ENCODE measurements at regions not wholly inside any gene's neighbourhood (a gene's known extent, or its start where the extent isn't known, plus 50 kb on each side); places are given as distances from the start of the nearest gene placed in this dataset.
"Not testable (repeated sequence)": the region's sequence is repeated elsewhere in the genome, so short reads cannot be mapped to it uniquely, and the experiment has no call there.

DNA sequence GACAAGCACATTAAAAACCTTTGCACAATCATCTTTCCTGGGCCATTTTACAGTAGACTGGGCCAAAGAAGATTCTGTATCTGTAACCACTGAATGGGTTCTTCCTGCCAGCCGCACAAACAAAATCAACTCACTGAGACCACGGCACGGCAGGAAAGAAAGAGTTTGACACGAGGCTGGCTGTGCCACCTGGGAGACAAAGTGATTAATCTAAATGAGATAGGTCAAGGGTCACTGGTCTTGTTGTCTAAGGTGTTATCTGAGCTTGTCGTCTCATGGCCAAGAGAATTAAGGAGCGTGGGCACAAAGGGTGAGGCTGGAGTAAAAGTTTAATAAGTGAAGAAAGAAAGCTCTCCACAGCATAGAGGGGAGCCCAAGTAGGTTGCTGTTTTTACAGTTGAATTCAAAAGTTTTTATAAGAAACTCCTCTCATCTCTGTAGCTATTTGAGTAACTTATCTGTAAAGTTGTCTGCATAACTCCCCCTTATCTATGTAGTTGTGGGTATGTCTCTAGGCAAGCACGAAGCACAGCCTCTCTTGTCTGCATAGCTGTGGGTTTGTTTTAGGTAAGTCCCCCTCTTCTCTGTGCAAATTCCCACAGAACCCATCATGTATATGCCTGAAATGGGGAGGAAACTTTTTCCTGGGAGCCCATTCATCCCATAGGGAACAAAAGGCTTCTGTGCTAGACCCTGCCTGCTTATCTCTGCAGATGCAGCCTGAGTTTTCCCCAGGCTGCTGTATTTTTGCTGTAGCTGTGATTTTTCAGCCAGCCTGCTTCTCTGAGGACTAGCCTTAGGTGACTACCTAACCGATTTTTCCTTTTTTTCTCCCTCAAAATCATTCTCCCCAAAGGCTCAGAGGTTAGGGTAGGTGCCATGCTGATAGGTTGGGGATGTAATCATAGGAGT is 1314.6 kb upstream of the TMEM132C start:
- no peak overlapping the region for H3K27ac ChIP-seq
- H3K4me3 ChIP-seq = no peak overlapping the region

- H3K4me3 ChIP-seq = no peak overlapping the region
- no peak overlapping the region for H3K27ac ChIP-seq
Observed at GRCh38 chr12:126953365-126953889, 1313.5 kb upstream of the TMEM132C start.

DNA sequence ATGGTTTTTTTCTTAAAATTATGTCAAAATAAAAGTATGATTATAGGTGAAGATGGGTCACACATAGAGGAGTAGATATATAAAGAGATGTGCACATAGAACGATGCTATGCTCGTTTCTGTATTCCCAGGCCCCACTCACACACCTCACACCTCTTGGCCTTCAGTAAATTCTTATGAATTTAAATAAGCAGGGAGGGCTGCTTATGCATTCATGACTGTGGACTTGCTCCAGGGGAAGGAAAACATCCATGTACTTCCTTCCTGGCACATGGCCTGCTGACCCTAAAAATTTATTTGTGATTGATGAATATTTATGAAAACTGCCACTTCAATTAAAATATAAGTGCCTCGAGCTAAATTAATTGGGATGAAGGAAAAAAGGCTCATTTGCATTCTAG is 1306.7 kb upstream of the TMEM132C start:
- no peak overlapping the region for H3K27ac ChIP-seq
- no peak overlapping the region for H3K4me3 ChIP-seq

GRCh38 chr12:126960709-126961108 is 1306.3 kb upstream of the TMEM132C start:
- H3K27ac ChIP-seq = no peak overlapping the region
- H3K4me3 ChIP-seq = no peak overlapping the region

- Histone ChIP-seq H3K4me3 (no peak overlapping the region), H3K27ac (no peak overlapping the region)
Observed at GRCh38 chr12:126963825-126964224, 1303.1 kb upstream of the TMEM132C start.

GRCh38 chr12:126966498-126966897 is 1300.5 kb upstream of the TMEM132C start:
- H3K27ac ChIP-seq = no peak overlapping the region
- H3K4me3 ChIP-seq = no peak overlapping the region

DNA sequence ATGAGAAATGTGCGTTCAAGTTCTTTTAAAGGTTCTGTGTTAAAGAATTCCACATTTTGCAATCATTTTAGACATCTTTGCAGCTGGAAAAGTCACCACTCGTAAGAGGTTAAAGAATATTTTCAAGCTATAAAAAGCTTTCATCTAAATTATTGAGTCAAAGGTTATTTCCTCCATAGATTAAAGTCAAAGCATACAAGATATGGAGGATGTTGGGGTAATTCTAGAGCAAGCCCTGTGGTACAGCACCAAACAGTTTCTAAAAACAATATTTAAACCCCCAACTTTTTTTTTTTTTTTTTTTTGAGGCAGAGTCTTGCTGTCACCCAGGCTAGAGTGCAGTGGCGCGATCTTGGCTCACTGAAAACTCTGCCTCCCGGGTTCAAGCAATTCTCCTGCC is 1299.8 kb upstream of the TMEM132C start:
- Histone ChIP-seq H3K4me3 (no peak overlapping the region), H3K27ac (no peak overlapping the region)

GRCh38 chr12:126974779-126975178 is 1292.2 kb upstream of the TMEM132C start:
- no peak overlapping the region for H3K4me3 ChIP-seq

DNA sequence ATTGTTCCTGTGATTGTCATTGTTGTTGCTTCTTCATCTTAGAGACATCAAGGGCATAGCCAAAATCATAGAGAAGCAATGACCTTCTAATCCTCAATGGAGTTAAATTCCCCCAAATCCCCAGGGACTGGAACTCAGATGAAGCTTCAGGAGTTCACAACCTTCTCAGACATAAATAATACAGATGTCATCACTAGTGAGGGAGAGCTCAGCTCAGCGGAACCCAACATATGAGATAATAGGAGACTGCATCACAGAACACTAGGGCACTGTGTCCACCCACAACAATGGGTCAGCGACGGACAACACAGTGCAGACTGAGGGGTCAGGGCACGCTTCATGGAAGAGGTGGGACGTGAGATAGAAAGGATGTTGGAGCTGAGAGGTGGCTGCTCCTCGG is 1290.4 kb upstream of the TMEM132C start:
- Histone ChIP-seq H3K27ac (no peak overlapping the region), H3K4me3 (no peak overlapping the region)

More at GRCh38 chr12:126974779-126975178, 1292.2 kb upstream of the TMEM132C start:
- no peak overlapping the region for H3K27ac ChIP-seq

DNA sequence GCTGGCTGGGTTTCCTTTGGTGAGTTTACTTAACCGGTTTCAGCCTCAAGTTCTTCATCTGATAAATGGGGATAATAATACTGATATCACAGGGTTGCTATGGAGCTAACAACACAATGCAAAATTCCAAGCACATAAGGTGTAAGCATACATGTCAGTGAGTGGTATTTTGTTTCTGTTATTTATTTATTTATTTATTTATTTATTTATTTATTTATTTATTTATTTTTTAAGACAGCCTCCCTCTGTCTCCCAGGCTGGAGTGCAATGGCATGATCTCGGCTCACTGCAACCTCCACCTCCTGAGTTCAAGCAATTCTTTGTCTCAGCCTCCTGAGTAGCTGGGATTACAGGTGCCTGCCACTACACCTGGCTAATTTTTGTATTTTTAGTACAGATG is 1287.4 kb upstream of the TMEM132C start:
- not testable (repeated sequence) for H3K4me3 ChIP-seq, H3K27ac ChIP-seq

- H3K27ac ChIP-seq = no peak overlapping the region
- no peak overlapping the region for H3K4me3 ChIP-seq
Observed at GRCh38 chr12:126982707-126983106, 1284.3 kb upstream of the TMEM132C start.

GRCh38 chr12:126983735-126984134 is 1283.2 kb upstream of the TMEM132C start:
- H3K27ac ChIP-seq, H3K4me3 ChIP-seq: not testable (repeated sequence)

GRCh38 chr12:126985663-126986062 is 1281.3 kb upstream of the TMEM132C start:
- not testable (repeated sequence) for H3K27ac ChIP-seq, H3K4me3 ChIP-seq

DNA sequence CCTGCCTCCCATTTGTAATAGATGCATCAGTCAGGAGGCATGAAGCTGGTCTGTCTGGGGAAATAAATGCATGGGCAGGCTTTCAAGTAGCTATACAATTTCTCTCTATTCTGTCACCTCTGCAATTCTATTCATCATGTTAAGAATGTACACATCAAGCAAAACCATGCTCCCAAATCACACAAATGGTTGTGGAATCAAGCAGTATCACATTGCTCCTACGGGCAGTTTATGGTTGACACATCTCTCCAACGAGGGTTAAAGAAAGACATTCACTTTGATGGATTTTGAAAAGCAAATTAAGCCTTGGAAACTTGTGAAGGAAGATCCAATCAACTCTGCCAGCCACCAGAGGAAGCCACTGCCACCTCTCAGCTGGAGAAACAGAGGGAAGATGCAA is 1277.4 kb upstream of the TMEM132C start:
- Histone ChIP-seq H3K27ac (no peak overlapping the region), H3K4me3 (no peak overlapping the region)

DNA sequence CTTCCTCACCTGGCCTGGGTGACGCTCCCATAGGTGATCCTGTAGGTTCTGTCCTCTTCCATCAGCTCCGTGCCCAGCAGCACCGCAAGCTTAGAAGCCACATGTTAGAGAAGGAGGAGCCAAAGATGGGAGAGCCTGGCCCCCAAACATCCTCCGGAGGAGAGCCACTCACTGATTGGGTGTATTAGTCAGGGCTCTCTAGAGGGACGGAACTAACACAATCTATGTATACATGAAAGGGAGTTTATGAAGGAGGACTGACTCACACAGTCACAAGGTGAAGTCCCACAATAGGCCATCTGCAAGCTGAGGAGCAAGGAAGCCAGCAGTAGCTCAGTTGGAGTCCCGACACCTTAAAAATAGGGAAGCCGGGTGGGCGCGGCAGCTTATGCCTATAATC is 1273.1 kb upstream of the TMEM132C start:
- Histone ChIP-seq H3K4me3 (no peak overlapping the region), H3K27ac (no peak overlapping the region)

- Histone ChIP-seq H3K27ac (no peak overlapping the region), H3K4me3 (no peak overlapping the region)
Observed at GRCh38 chr12:126994599-126994998, 1272.4 kb upstream of the TMEM132C start.

- Histone ChIP-seq H3K27ac (no peak overlapping the region), H3K4me3 (no peak overlapping the region)
Observed at GRCh38 chr12:126998031-126998430, 1268.9 kb upstream of the TMEM132C start.

DNA sequence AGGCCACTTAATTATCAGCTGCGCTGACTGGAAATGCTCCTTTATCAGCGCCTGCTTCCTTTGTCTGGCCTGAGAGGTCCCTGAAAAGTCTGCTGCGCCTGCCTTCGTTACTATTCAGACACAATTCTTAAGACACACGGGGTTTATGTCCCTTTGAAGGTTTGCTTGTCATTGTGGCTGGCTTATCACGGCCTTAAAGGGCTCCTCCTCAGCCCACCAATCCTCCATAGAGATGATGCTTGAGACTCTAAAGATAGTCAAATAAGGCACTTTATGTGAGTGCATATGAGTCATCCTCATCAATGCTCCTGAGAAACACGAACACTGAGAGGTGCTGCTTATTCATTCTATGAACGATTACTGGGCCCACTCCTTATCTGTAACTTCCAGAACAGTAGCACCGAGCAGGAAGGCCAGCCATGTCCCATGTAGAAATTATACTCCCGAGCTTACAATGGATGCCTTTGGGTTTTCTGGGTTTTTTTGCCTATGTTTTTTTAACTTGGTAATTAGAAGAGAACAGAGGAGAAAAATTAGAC is 1268.2 kb upstream of the TMEM132C start:
- Histone ChIP-seq H3K27ac (no peak overlapping the region), H3K4me3 (no peak overlapping the region)

- Histone ChIP-seq H3K27ac (no peak overlapping the region), H3K4me3 (no peak overlapping the region)
Observed at GRCh38 chr12:126999352-126999751, 1267.6 kb upstream of the TMEM132C start.

GRCh38 chr12:127005406-127005805 is 1261.6 kb upstream of the TMEM132C start:
- H3K27ac ChIP-seq = no peak overlapping the region

DNA sequence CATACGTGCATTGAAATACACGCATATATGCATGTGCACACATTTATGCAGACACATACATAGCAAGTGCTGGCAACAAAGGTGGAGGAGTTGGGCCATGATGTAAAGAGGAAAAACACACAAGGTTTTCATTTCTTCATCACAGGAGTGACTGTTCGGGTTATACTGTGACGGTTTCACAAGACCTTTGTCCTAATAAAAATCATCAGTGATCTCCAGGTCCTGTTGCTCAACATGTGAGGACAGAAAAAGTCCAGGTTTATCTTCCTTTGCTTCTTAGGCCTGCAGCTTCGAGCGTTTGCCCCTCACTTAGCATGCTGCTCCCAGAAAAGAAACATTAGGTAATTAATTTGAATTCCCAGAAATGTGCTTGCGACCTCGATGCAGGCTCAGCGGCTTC is 1260.0 kb upstream of the TMEM132C start:
- Histone ChIP-seq H3K4me3 (no peak overlapping the region), H3K27ac (no peak overlapping the region)

More at GRCh38 chr12:127005406-127005805, 1261.6 kb upstream of the TMEM132C start:
- H3K4me3 ChIP-seq = no peak overlapping the region

Measured in skin epidermis (tissue), 12 donors.